Stimulated activated CD8-positive, alpha-beta memory T cell treated with anti-CD3 and anti-CD28 coated beads, Interleukin-2, amount 100 ng/mL, for 48 hours (primary cell): ENCODE measurements at regions not wholly inside any gene's neighbourhood (a gene's known extent, or its start where the extent isn't known, plus 50 kb on each side); places are given as distances from the start of the nearest gene placed in this dataset.

Experiments
- DNase-seq, 2 donors: peaks; one replicate each; pipeline ENCODE4 v3.0.0-alpha.2; 2020; ENCODE audit warnings: low read depth in 2 of 2

GRCh38 chr14:97644365-97644764, 847.2 kb downstream of the VRK1 start:
- no peak for DNase-seq

GRCh38 chr14:97649752-97650151, 852.6 kb downstream of the VRK1 start:
- no peak for DNase-seq

- no peak for DNase-seq
Observed at GRCh38 chr14:97655169-97655948, 858.2 kb downstream of the VRK1 start.

GRCh38 chr14:97657609-97658008, 860.4 kb downstream of the VRK1 start:
- DNase-seq, result no peak

GRCh38 chr14:97687944-97688630, 890.9 kb downstream of the VRK1 start:
- DNase-seq, result no peak

- no peak for DNase-seq
Observed at GRCh38 chr14:97688631-97689336, 891.6 kb downstream of the VRK1 start.

- no peak for DNase-seq
Observed at GRCh38 chr14:97692084-97692483, 894.9 kb downstream of the VRK1 start.

- DNase-seq, result no peak
Observed at GRCh38 chr14:97695456-97695981, 898.3 kb downstream of the VRK1 start.

- DNase-seq, result no peak
Observed at GRCh38 chr14:97697772-97698171, 900.6 kb downstream of the VRK1 start.

- no peak for DNase-seq
Observed at GRCh38 chr14:97699026-97699425, 901.8 kb downstream of the VRK1 start.

GRCh38 chr14:97703006-97703760, 906.0 kb downstream of the VRK1 start:
- DNase-seq, result no peak

- DNase-seq, result no peak
Observed at GRCh38 chr14:97704316-97704885, 907.2 kb downstream of the VRK1 start.

GRCh38 chr14:97705107-97705506, 907.9 kb downstream of the VRK1 start:
- DNase-seq, result no peak

GRCh38 chr14:97705976-97706375, 908.8 kb downstream of the VRK1 start:
- no peak for DNase-seq

- DNase-seq, result no peak
Observed at GRCh38 chr14:97706819-97707218, 909.6 kb downstream of the VRK1 start.

- DNase-seq, result no peak
Observed at GRCh38 chr14:97707603-97708002, 910.4 kb downstream of the VRK1 start.

GRCh38 chr14:97709552-97709951, 912.4 kb downstream of the VRK1 start:
- DNase-seq, result no peak

GRCh38 chr14:97710726-97711125, 913.5 kb downstream of the VRK1 start:
- DNase-seq, result no peak

GRCh38 chr14:97712471-97712870, 915.3 kb downstream of the VRK1 start:
- DNase-seq, result no peak

- no peak for DNase-seq
Observed at GRCh38 chr14:97713023-97713422, 915.8 kb downstream of the VRK1 start.

GRCh38 chr14:97718886-97719442, 921.8 kb downstream of the VRK1 start:
- DNase-seq, result no peak
